ENCODE measurements at regions not wholly inside any gene's neighbourhood (a gene's known extent, or its start where the extent isn't known, plus 50 kb on each side); places are given as distances from the start of the nearest gene placed in this dataset.
"Not testable (repeated sequence)": the region's sequence is repeated elsewhere in the genome, so short reads cannot be mapped to it uniquely, and the experiment has no call there.

- no peak overlapping the region for H3K4me3 ChIP-seq
- DNase-seq, result no peak
- intact Hi-C loops (cut with DNase I), result no loop called here
- H3K9me3 ChIP-seq, result no peaks in the 10 kb centered on the region
- TF ChIP-seq CTCF (IDR thresholded peaks at IDR 0.05), result no peak
- H3K36me3 ChIP-seq, result no peaks in the 10 kb centered on the region
- no peak overlapping the region for H3K27ac ChIP-seq
- no peak overlapping the region for H3K9ac ChIP-seq (ENCODE audit: low read depth in 2 of 2, low read length in 2 of 2)
- no peaks in the 10 kb centered on the region for H3K27me3 ChIP-seq
- no peaks in the 10 kb centered on the region for H3K4me1 ChIP-seq
These were observed 124.2 kb upstream of the RBPJ start for GRCh38 chr4:26196567-26196966.

GRCh38 chr4:26197018-26197779, 123.6 kb upstream of the RBPJ start:
- DNase-seq, result no peak
- no peak for TF ChIP-seq CTCF (IDR thresholded peaks at IDR 0.05)
- no peaks in the 10 kb centered on the region for H3K4me1 ChIP-seq
- no peaks in the 10 kb centered on the region for H3K27me3 ChIP-seq
- H3K27ac ChIP-seq, result no peak overlapping the region
- no peaks in the 10 kb centered on the region for H3K9me3 ChIP-seq
- intact Hi-C loops (cut with DNase I), result no loop called here
- H3K36me3 ChIP-seq, result no peaks in the 10 kb centered on the region
- H3K9ac ChIP-seq (ENCODE audit: low read depth in 2 of 2, low read length in 2 of 2), result no peak overlapping the region
- no peak overlapping the region for H3K4me3 ChIP-seq

GRCh38 chr4:26198931-26199330, 121.9 kb upstream of the RBPJ start:
- H3K9me3 ChIP-seq; H3K4me3 ChIP-seq; H3K36me3 ChIP-seq; H3K4me1 ChIP-seq; H3K27ac ChIP-seq; DNase-seq; H3K27me3 ChIP-seq; intact Hi-C loops (cut with DNase I); H3K9ac ChIP-seq (ENCODE audit: low read depth in 2 of 2, low read length in 2 of 2): not testable (repeated sequence)

- no peaks in the 10 kb centered on the region for H3K27me3 ChIP-seq
- intact Hi-C loops (cut with DNase I), result no loop called here
These were observed 121.2 kb upstream of the RBPJ start for GRCh38 chr4:26199596-26199995.

GRCh38 chr4:26201120-26201519, 119.7 kb upstream of the RBPJ start:
- Histone ChIP-seq H3K9ac (ENCODE audit: low read depth in 2 of 2, low read length in 2 of 2) (no peak overlapping the region), H3K27me3 (no peaks in the 10 kb centered on the region), H3K9me3 (no peaks in the 10 kb centered on the region), H3K36me3 (no peaks in the 10 kb centered on the region), H3K27ac (no peak overlapping the region), H3K4me1 (no peaks in the 10 kb centered on the region), H3K4me3 (no peak overlapping the region)
- intact Hi-C loops (cut with DNase I), result no loop called here
- DNase-seq, result no peak
- no peak for TF ChIP-seq CTCF (IDR thresholded peaks at IDR 0.05)

More at GRCh38 chr4:26199596-26199995, 121.2 kb upstream of the RBPJ start:
- Histone ChIP-seq H3K36me3 (no peaks in the 10 kb centered on the region), H3K27ac (no peak overlapping the region), H3K9me3 (no peaks in the 10 kb centered on the region), H3K4me1 (no peaks in the 10 kb centered on the region), H3K4me3 (no peak overlapping the region), H3K9ac (ENCODE audit: low read depth in 2 of 2, low read length in 2 of 2) (no peak overlapping the region)
- no peak for TF ChIP-seq CTCF (IDR thresholded peaks at IDR 0.05)
- no peak for DNase-seq

- no peak overlapping the region for H3K9ac ChIP-seq (ENCODE audit: low read depth in 2 of 2, low read length in 2 of 2)
- no peaks in the 10 kb centered on the region for H3K36me3 ChIP-seq
- no peaks in the 10 kb centered on the region for H3K4me1 ChIP-seq
- H3K9me3 ChIP-seq, result no peaks in the 10 kb centered on the region
- no peak for DNase-seq
- H3K27me3 ChIP-seq, result no peaks in the 10 kb centered on the region
- H3K27ac ChIP-seq, result no peak overlapping the region
- no peak overlapping the region for H3K4me3 ChIP-seq
- intact Hi-C loops (cut with DNase I), result no loop called here
- TF ChIP-seq CTCF (IDR thresholded peaks at IDR 0.05), result no peak
These were observed 116.5 kb upstream of the RBPJ start for GRCh38 chr4:26204249-26204825.

Data from colonic mucosa (tissue), 4 donors.